OCI-LY7 (cell line): ENCODE measurements at regions not wholly inside any gene's neighbourhood (a gene's known extent, or its start where the extent isn't known, plus 50 kb on each side); places are given as distances from the start of the nearest gene placed in this dataset.

ENCODE experiments used
- BruUV-seq: library from RNA; stranded (reverse); fragments of 400-500 nt; replicated peaks from 2 replicates; lab custom pipeline; 2021; lab: Mats Ljungman, UMichigan
- CTCF ChIA-PET: fragments of 300-600 bp; sonication (Branson Sonifier 250); formaldehyde crosslinking; loops from one replicate; lab custom pipeline; 2022; ENCODE audit warnings: antibody characterized with exemption; ENCODE audit not compliant: unreplicated experiment; lab: Charles Lee
- POLR2A ChIA-PET: fragments of 300-600 bp; sonication (Branson Sonifier 250); formaldehyde crosslinking; loops from one replicate; lab custom pipeline; 2022; ENCODE audit warnings: antibody characterized with exemption; lab: Charles Lee
- DNase-seq: peaks from one replicate; pipeline ENCODE4 v3.0.0-alpha.2; 2015; ENCODE audit warnings: low spot score
- H2AFZ ChIP-seq: fragments of 200-600 bp; sonication (generic), shearing (Covaris generic); 2 replicates; pipeline ENCODE4 v1.6.1; 2014; ENCODE audit warnings: mild to moderate bottlenecking, antibody characterized with exemption, low read length, moderate library complexity
- H3K27ac ChIP-seq: fragments of 200-600 bp; sonication (generic); 2 replicates; pipeline ENCODE4 v1.5.1; 2014; ENCODE audit warnings: mixed run types, low read depth, mild to moderate bottlenecking, moderate library complexity, low read length, inconsistent platforms; ENCODE audit not compliant: poor library complexity, severe bottlenecking
- H3K36me3 ChIP-seq: fragments of 200-600 bp; sonication (generic); 2 replicates; pipeline ENCODE4 v1.6.1; 2014; ENCODE audit warnings: mild to moderate bottlenecking, antibody characterized with exemption, low read length, moderate library complexity, mixed read lengths; ENCODE audit not compliant: insufficient read depth
- H3K4me1 ChIP-seq: fragments of 200-600 bp; sonication (generic); 2 replicates; pipeline ENCODE4 v1.5.1; 2014; ENCODE audit warnings: mild to moderate bottlenecking, low read length; ENCODE audit not compliant: insufficient read depth, poor library complexity, severe bottlenecking
- H3K4me2 ChIP-seq: fragments of 200-600 bp; sonication (generic); 2 replicates; pipeline ENCODE4 v1.6.1; 2014; ENCODE audit warnings: mild to moderate bottlenecking, low read length
- H3K4me3 ChIP-seq: fragments of 200-600 bp; sonication (generic); 2 replicates; pipeline ENCODE4 v1.5.1; 2014; ENCODE audit warnings: mild to moderate bottlenecking, low read depth, low read length; ENCODE audit not compliant: poor library complexity, severe bottlenecking
- H3K79me2 ChIP-seq: fragments of 200-600 bp; sonication (generic); 2 replicates; pipeline ENCODE4 v1.6.1; 2016; ENCODE audit warnings: low read depth, mild to moderate bottlenecking, low read length, moderate library complexity, mixed read lengths; ENCODE audit not compliant: insufficient read depth
- H3K9me2 ChIP-seq: fragments of 200-600 bp; sonication (generic); 2 replicates; pipeline ENCODE4 v1.6.1; 2016; ENCODE audit warnings: mild to moderate bottlenecking, low read length, mixed read lengths; ENCODE audit not compliant: insufficient read depth
- H3K9me3 ChIP-seq: fragments of 200-600 bp; sonication (generic); 2 replicates; pipeline ENCODE4 v1.6.1; 2014; ENCODE audit warnings: mild to moderate bottlenecking, mixed run types, low read length, mixed read lengths
- H4K20me1 ChIP-seq: fragments of 200-600 bp; sonication (generic); 2 replicates; pipeline ENCODE4 v1.6.1; 2014; ENCODE audit warnings: mild to moderate bottlenecking, antibody characterized with exemption, low read length, moderate library complexity, mixed read lengths; ENCODE audit not compliant: insufficient read depth
- EZH2phosphoT487 ChIP-seq: fragments of 200-600 bp; sonication (generic); IDR thresholded peaks from 2 replicates; pipeline ENCODE4 v1.6.1; 2018; ENCODE audit warnings: low read depth, borderline replicate concordance, mild to moderate bottlenecking, mixed run types, antibody characterized with exemption, low read length, moderate library complexity, mixed read lengths
- intact Hi-C: fragments of 100-400 bp; cut with micrococcal nuclease; formaldehyde crosslinking; loops from one replicate; pipeline ENCODE4 v1.10.0; 2022; ENCODE audit not compliant: unreplicated experiment
- TF ChIP-seq, protein P1 (sequence below): fragments of 200-600 bp; sonication (generic); conservative IDR thresholded peaks from 2 replicates; pipeline ENCODE4 v1.5.1; 2014; ENCODE audit warnings: mild to moderate bottlenecking, antibody characterized with exemption, low read length, moderate library complexity, mixed read lengths

DNA sequence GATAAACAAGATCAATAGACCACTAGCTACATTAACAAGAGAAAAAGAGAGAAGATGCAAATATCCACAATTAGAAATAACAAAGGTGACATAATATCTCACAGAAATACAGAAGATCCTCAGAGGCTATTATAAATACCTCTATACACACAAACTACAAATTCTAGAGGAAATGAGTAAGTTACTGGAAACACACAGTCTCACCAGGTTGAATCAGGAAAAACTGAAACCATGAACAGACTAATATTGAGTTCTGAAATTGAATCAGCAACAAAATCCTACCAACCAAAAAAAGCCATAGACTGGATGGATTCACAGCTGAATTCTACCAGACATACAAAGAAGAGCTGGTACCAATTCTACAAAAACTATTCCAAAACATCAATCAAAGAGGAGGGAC lies 211.8 kb upstream of the CPEB2 start:
- Histone ChIP-seq H3K4me3 (no peak overlapping the region), H3K27ac (no peak overlapping the region), H3K36me3 (no peaks in the 10 kb centered on the region), H3K4me1 (no peaks in the 10 kb centered on the region), H4K20me1 (no peaks in the 10 kb centered on the region), H3K79me2 (no peaks in the 10 kb centered on the region), H3K4me2 (no peak overlapping the region), H3K9me3 (no peaks in the 10 kb centered on the region), H3K9me2 (no peaks in the 10 kb centered on the region), H2AFZ (no peak overlapping the region)
- POLR2A ChIA-PET, result no interaction called here
- TF ChIP-seq, protein P1, sequence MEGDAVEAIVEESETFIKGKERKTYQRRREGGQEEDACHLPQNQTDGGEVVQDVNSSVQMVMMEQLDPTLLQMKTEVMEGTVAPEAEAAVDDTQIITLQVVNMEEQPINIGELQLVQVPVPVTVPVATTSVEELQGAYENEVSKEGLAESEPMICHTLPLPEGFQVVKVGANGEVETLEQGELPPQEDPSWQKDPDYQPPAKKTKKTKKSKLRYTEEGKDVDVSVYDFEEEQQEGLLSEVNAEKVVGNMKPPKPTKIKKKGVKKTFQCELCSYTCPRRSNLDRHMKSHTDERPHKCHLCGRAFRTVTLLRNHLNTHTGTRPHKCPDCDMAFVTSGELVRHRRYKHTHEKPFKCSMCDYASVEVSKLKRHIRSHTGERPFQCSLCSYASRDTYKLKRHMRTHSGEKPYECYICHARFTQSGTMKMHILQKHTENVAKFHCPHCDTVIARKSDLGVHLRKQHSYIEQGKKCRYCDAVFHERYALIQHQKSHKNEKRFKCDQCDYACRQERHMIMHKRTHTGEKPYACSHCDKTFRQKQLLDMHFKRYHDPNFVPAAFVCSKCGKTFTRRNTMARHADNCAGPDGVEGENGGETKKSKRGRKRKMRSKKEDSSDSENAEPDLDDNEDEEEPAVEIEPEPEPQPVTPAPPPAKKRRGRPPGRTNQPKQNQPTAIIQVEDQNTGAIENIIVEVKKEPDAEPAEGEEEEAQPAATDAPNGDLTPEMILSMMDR, result no peak
- TF ChIP-seq EZH2phosphoT487, result no peak
- no peak for DNase-seq
- no TSS peak for BruUV-seq
- intact Hi-C loops, result no loop called here
- CTCF ChIA-PET, result no interaction called here

DNA sequence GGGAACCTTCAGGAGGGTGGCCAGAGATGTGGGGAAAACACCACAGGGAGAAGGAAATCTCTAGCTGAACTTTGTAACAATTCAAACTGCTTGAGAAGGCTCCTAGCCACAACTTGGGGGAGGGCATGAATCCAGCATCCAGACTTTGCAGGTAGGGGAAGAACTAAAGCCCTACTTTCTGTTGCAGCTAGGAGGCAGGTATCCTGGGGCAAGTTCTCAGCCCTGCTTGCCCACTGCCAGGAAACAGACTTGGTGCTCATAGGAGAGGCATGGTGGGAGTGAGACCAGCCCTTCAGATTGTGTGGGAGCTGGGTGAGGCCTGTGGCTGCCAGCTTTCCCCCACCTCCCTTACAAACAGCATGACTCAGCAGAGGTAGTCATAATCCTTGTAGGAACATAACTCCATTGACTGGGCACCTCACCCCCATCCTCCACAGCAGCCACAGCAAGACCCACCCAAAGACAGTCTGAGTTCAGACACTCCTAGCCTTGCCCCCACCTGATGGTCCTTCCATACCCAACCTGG lies 209.5 kb upstream of the CPEB2 start:
- Histone ChIP-seq H4K20me1 (no peaks in the 10 kb centered on the region), H3K9me2 (no peaks in the 10 kb centered on the region), H3K27ac (no peak overlapping the region), H3K4me3 (no peak overlapping the region), H3K9me3 (no peaks in the 10 kb centered on the region), H3K36me3 (no peaks in the 10 kb centered on the region), H3K4me2 (no peak overlapping the region), H2AFZ (no peak overlapping the region), H3K4me1 (no peaks in the 10 kb centered on the region), H3K79me2 (no peaks in the 10 kb centered on the region)
- intact Hi-C loops, result no loop called here
- no peak for TF ChIP-seq EZH2phosphoT487
- TF ChIP-seq, protein P1, result no peak
- POLR2A ChIA-PET, result interaction anchor here (0.6 kb wide), 1 partner anchor 237 kb away, joined by 3 read pairs; no protein-coding TSS in a partner anchor
- DNase-seq, result no peak
- BruUV-seq, result no TSS peak
- CTCF ChIA-PET, result no interaction called here

DNA sequence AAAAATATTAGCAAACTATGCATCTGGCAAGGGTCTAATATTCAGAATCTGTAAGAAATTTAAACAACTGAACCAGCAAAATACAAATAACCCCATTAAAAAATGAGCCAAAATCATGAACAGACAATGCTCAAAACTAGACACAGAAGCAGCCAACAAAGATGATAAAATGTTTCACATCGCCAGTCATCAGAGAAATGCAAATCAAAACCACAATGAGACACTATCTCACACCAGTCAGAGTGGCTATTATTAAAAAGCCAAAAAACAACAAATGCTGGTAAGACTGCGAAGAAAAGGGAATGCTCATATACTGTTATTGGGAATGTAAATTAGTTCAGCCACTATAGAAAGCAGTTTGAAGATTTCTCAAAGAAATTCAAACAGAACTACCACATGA lies 201.3 kb upstream of the CPEB2 start:
- no peaks in the 10 kb centered on the region for H3K9me2 ChIP-seq
- CTCF ChIA-PET, result no interaction called here

More for the DNA sequence above, 201.3 kb upstream of the CPEB2 start:
- Histone ChIP-seq H3K79me2 (no peaks in the 10 kb centered on the region), H3K4me3 (no peak overlapping the region), H4K20me1 (no peaks in the 10 kb centered on the region), H3K36me3 (no peaks in the 10 kb centered on the region), H2AFZ (no peak overlapping the region), H3K4me1 (no peaks in the 10 kb centered on the region), H3K9me3 (no peaks in the 10 kb centered on the region), H3K4me2 (no peak overlapping the region), H3K27ac (no peak overlapping the region)
- DNase-seq, result no peak
- no TSS peak for BruUV-seq
- TF ChIP-seq EZH2phosphoT487, result no peak
- TF ChIP-seq, protein P1, result no peak
- intact Hi-C loops, result no loop called here
- POLR2A ChIA-PET, result no interaction called here
